Lung (tissue), 11 donors: ENCODE measurements at regions not wholly inside any gene's neighbourhood (a gene's known extent, or its start where the extent isn't known, plus 50 kb on each side); places are given as distances from the start of the nearest gene placed in this dataset.

Experiments
- ATAC-seq: fragments of 200-7000 bp; cut with Tn5 transposase; one replicate; pipeline ENCODE4 v1.9.1; 2020; ENCODE audit warnings: moderate number of reproducible peaks; ENCODE audit not compliant: insufficient read depth, low FRiP score
- DNase-seq, 3 donors: peaks; one replicate each; pipeline ENCODE4 v3.0.0-alpha.2; 2013 to 2017
- H3K27ac ChIP-seq, 2 donors: one replicate each; pipeline ENCODE4 v1.5.1; 2013; ENCODE audit warnings: mild to moderate bottlenecking in 2 of 2, moderate library complexity in 2 of 2, control low read depth in 1 of 2, inconsistent platforms in 1 of 2, low read depth in 1 of 2, low read length in 1 of 2
- H3K27me3 ChIP-seq, 3 donors: one replicate each; pipeline ENCODE4 v1.5.1; 2013; ENCODE audit warnings: low read length in 2 of 3; ENCODE audit not compliant: control insufficient read depth in 3 of 3, insufficient read depth in 3 of 3
- H3K36me3 ChIP-seq, 4 donors: one replicate each; pipeline ENCODE4 v1.5.1; 2013; ENCODE audit warnings: low read length in 4 of 4, mild to moderate bottlenecking in 1 of 4, moderate library complexity in 1 of 4; ENCODE audit not compliant: control insufficient read depth in 4 of 4, insufficient read depth in 4 of 4
- H3K4me1 ChIP-seq, 5 donors: one replicate each; pipeline ENCODE4 v1.5.1; 2013; ENCODE audit warnings: low read length in 5 of 5, mild to moderate bottlenecking in 2 of 5, moderate library complexity in 1 of 5; ENCODE audit not compliant: control insufficient read depth in 5 of 5, insufficient read depth in 5 of 5
- H3K4me3 ChIP-seq: one replicate; pipeline ENCODE4 v1.5.1; 2013; ENCODE audit warnings: mild to moderate bottlenecking, control low read depth, moderate library complexity
- H3K9ac ChIP-seq, 2 donors: one replicate each; pipeline ENCODE4 v1.5.1; 2013; ENCODE audit warnings: low read length in 2 of 2, control low read depth in 1 of 2; ENCODE audit not compliant: insufficient read depth in 1 of 2
- H3K9me3 ChIP-seq, 4 donors: one replicate each; pipeline ENCODE4 v1.5.1; 2013; ENCODE audit warnings: low read length in 3 of 4, mild to moderate bottlenecking in 1 of 4, moderate library complexity in 1 of 4; ENCODE audit not compliant: control insufficient read depth in 4 of 4, insufficient read depth in 3 of 4
- WGBS, 2 donors: extraction: QIAGEN DNeasy Blood & Tissue Kit; methylation state at CpG; one replicate each; pipeline ENCODE4 v1.1.7; 2013; 5-methylcytosine and 5-hydroxymethylcytosine counted together
- TF ChIP-seq, protein P1 (sequence below): IDR thresholded peaks from 2 replicates; pipeline ENCODE4 v1.5.1; 2012; ENCODE audit warnings: mild to moderate bottlenecking; ENCODE audit errors: control extremely low read depth, extremely low read depth
- donor health status: control.
- donor health status: control.
- donor health status: Bipolar disorder and iron deficiency.
- donor health status: healthy.
- donor health status: DM: yes; HTN: yes; CAD: no.

- H3K36me3 ChIP-seq, result no peaks in the 10 kb centered on the region
- TF ChIP-seq, protein P1, sequence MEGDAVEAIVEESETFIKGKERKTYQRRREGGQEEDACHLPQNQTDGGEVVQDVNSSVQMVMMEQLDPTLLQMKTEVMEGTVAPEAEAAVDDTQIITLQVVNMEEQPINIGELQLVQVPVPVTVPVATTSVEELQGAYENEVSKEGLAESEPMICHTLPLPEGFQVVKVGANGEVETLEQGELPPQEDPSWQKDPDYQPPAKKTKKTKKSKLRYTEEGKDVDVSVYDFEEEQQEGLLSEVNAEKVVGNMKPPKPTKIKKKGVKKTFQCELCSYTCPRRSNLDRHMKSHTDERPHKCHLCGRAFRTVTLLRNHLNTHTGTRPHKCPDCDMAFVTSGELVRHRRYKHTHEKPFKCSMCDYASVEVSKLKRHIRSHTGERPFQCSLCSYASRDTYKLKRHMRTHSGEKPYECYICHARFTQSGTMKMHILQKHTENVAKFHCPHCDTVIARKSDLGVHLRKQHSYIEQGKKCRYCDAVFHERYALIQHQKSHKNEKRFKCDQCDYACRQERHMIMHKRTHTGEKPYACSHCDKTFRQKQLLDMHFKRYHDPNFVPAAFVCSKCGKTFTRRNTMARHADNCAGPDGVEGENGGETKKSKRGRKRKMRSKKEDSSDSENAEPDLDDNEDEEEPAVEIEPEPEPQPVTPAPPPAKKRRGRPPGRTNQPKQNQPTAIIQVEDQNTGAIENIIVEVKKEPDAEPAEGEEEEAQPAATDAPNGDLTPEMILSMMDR, result no peak
- H3K9me3 ChIP-seq, result no peaks in the 10 kb centered on the region
- no peak for ATAC-seq
- DNase-seq, result no peak
- WGBS, 2 donors, result 94 to 99% methylated on average over 3 of the region's 3 CpGs
- no peaks in the 10 kb centered on the region for H3K27me3 ChIP-seq
- H3K4me3 ChIP-seq, result no peak overlapping the region
- no peaks in the 10 kb centered on the region for H3K4me1 ChIP-seq
- H3K27ac ChIP-seq, result no peak overlapping the region
- H3K9ac ChIP-seq, result no peak overlapping the region
These were observed 74.1 kb upstream of the ELL2 start for GRCh38 chr5:96035796-96036195.

- DNase-seq (no peak), ATAC-seq (no peak)
- H3K9me3 ChIP-seq, result no peaks in the 10 kb centered on the region
- no peak overlapping the region for H3K27ac ChIP-seq
- H3K9ac ChIP-seq, result no peak overlapping the region
- no peak overlapping the region for H3K4me3 ChIP-seq
- TF ChIP-seq, protein P1, result no peak
- H3K27me3 ChIP-seq, result no peaks in the 10 kb centered on the region
- 74 to 90% methylated on average over 1 of the region's 1 CpG for WGBS, 2 donors
- H3K36me3 ChIP-seq, result no peaks in the 10 kb centered on the region
- H3K4me1 ChIP-seq, result no peaks in the 10 kb centered on the region
These were observed 71.5 kb upstream of the ELL2 start for GRCh38 chr5:96033116-96033515.

DNA sequence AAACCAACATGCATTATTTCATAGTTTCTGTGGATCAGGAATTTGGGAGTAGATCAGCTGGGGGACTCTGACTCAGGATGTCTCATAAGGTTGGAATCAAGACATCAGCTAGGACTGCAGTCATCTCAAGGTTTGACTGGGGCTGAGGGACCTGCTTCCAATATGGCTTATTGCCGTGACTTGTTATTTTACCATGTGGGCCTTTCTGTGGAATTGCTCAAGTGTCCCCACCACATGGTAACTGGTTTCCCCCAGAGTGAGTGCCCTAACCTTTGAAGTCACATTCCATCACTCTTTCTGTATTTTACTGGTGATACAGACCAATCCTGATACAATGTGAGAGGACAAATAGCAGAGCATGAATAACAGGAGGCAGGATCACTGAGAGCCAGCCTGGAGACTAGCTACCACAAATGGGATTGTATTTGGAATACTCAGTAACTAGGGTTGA is 70.2 kb upstream of the ELL2 start:
- Histone ChIP-seq H3K27me3 (no peaks in the 10 kb centered on the region), H3K9ac (no peak overlapping the region), H3K4me1 (no peaks in the 10 kb centered on the region), H3K4me3 (no peak overlapping the region), H3K36me3 (no peaks in the 10 kb centered on the region), H3K27ac (no peak overlapping the region), H3K9me3 (no peaks in the 10 kb centered on the region)
- ATAC-seq, result no peak
- TF ChIP-seq, protein P1, result no peak
- 97 to 100% methylated on average over 1 of the region's 1 CpG for WGBS, 2 donors
- DNase-seq, result no peak

DNA sequence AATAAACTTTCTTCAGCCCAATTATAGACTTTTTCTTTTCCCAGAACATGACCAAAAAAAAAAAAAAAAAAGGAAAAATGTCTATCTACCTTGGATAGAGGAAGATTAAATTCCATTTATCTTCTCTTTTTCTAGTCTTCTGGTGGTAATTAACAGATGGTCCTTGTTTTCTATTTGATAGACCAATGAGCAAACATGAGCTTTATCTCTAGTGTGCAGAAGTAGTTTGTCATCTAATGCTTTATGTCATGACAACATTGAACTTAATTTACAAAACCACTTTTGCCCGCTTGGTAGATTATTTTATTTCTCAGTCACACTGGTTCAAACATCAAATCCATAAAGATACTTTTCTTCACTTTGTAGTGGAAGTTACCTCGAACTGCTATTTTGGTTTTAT is 69.5 kb upstream of the ELL2 start:
- 88 to 93% methylated on average over 2 of the region's 2 CpGs for WGBS, 2 donors
- Histone ChIP-seq H3K4me3 (no peak overlapping the region), H3K27me3 (no peaks in the 10 kb centered on the region), H3K9ac (no peak overlapping the region), H3K9me3 (no peaks in the 10 kb centered on the region), H3K4me1 (no peaks in the 10 kb centered on the region), H3K27ac (no peak overlapping the region), H3K36me3 (no peaks in the 10 kb centered on the region)
- DNase-seq (no peak), ATAC-seq (no peak)
- TF ChIP-seq, protein P1, result no peak
